NT2/D1 (cell line): ENCODE measurements at regions not wholly inside any gene's neighbourhood (a gene's known extent, or its start where the extent isn't known, plus 50 kb on each side); places are given as distances from the start of the nearest gene placed in this dataset.

Experiments
- SUZ12 ChIP-seq: IDR thresholded peaks from 2 replicates; pipeline ENCODE4 v1.6.1; 2011; ENCODE audit not compliant: insufficient read length, insufficient read depth; ENCODE audit errors: extremely low read depth
- YY1 ChIP-seq: IDR thresholded peaks from 2 replicates; pipeline ENCODE4 v1.6.1; 2011; ENCODE audit not compliant: insufficient read length, insufficient read depth
- ZNF274 ChIP-seq: IDR thresholded peaks from 2 replicates; pipeline ENCODE4 v1.6.1; 2011; ENCODE audit warnings: mild to moderate bottlenecking, low read depth, low read length

DNA sequence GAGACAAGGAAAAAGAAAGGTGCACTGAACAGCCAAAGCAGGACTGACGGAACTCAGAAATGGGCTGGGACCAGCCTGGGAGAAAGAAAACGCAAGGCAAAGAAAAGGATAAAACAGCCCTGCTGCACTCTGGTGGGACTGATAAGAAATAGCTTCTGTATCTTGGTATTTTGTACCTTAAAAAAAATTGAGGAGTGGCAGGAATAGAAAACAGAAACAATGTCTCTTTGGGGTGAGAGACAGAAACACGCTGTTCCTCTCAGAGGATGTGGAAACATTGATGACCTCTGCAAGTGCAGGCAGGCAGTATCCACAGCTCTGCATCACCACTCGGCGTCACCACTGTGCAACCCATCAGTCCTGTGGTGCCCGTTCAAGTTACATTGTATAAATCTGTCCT lies 152.5 kb upstream of the SPRY1 start:
- TF ChIP-seq YY1 (no peak), ZNF274 (no peak), SUZ12 (no peak)
